PC-3 (cell line): ENCODE measurements at regions not wholly inside any gene's neighbourhood (a gene's known extent, or its start where the extent isn't known, plus 50 kb on each side); places are given as distances from the start of the nearest gene placed in this dataset.

Experiments
- CTCF ChIP-seq: fragments of 300-600 bp; sonication (generic); conservative IDR thresholded peaks from 2 replicates; pipeline ENCODE4 v1.5.1; 2017; ENCODE audit warnings: antibody characterized with exemption, low read depth, mild to moderate bottlenecking, low read length
- EZH2 ChIP-seq: fragments of 300-600 bp; sonication (generic); IDR thresholded peaks from one replicate; pipeline ENCODE4 v1.6.1; 2017; ENCODE audit warnings: antibody characterized with exemption, mild to moderate bottlenecking, low read length; ENCODE audit not compliant: unreplicated experiment

GRCh38 chr17:52885882-52886281 lies 727.4 kb upstream of the CA10 start:
- no peak for TF ChIP-seq CTCF
- no peak for TF ChIP-seq EZH2
